Endodermal cell (in vitro differentiated cells): ENCODE measurements at regions not wholly inside any gene's neighbourhood (a gene's known extent, or its start where the extent isn't known, plus 50 kb on each side); places are given as distances from the start of the nearest gene placed in this dataset.

ENCODE experiments used
- DNase-seq: peaks from one replicate; pipeline ENCODE4 v3.0.0-alpha.2; 2017
- H3K27ac ChIP-seq: 2 replicates; pipeline ENCODE4 v1.5.1; 2013; ENCODE audit warnings: mild to moderate bottlenecking, low read depth, low read length, moderate library complexity
- H3K27me3 ChIP-seq: 2 replicates; pipeline ENCODE4 v1.6.1; 2013; ENCODE audit warnings: mild to moderate bottlenecking, low read length, moderate library complexity; ENCODE audit not compliant: insufficient read depth, control insufficient read depth, poor library complexity, severe bottlenecking
- H3K36me3 ChIP-seq: 2 replicates; pipeline ENCODE4 v1.7.0; 2013; ENCODE audit warnings: mild to moderate bottlenecking, low read length, moderate library complexity; ENCODE audit not compliant: control insufficient read depth, insufficient read depth
- H3K4me1 ChIP-seq: one replicate; pipeline ENCODE4 v1.7.0; 2013; ENCODE audit warnings: low read length; ENCODE audit not compliant: control insufficient read depth, insufficient read depth
- H3K4me3 ChIP-seq: 2 replicates; pipeline ENCODE4 v1.5.1; 2013; ENCODE audit warnings: mild to moderate bottlenecking, low read length, moderate library complexity
- H3K9ac ChIP-seq: 2 replicates; pipeline ENCODE4 v1.6.1; 2013; ENCODE audit warnings: mild to moderate bottlenecking, low read length, moderate library complexity; ENCODE audit not compliant: poor library complexity, severe bottlenecking; ENCODE audit errors: extremely low read depth
- H3K9me3 ChIP-seq: 2 replicates; pipeline ENCODE4 v1.6.1; 2013; ENCODE audit warnings: mild to moderate bottlenecking, low read length, moderate library complexity; ENCODE audit not compliant: control insufficient read depth
- H3K27ac Mint-ChIP-seq: 2 replicates; pipeline ENCODE4 v1.8.0; 2020; ENCODE audit warnings: mixed read lengths
- H3K27me3 Mint-ChIP-seq: 2 replicates; pipeline ENCODE4 v1.8.0; 2021; ENCODE audit warnings: mild to moderate bottlenecking, mixed read lengths; ENCODE audit not compliant: insufficient read depth
- H3K36me3 Mint-ChIP-seq: 2 replicates; pipeline ENCODE4 v1.8.0; 2020; ENCODE audit warnings: low read depth, mixed read lengths
- H3K4me1 Mint-ChIP-seq: 2 replicates; pipeline ENCODE4 v1.8.0; 2020; ENCODE audit warnings: mixed read lengths
- H3K4me3 Mint-ChIP-seq: 2 replicates; pipeline ENCODE4 v1.8.0; 2020; ENCODE audit warnings: mild to moderate bottlenecking, moderate library complexity, mixed read lengths
- H3K9me3 Mint-ChIP-seq: 2 replicates; pipeline ENCODE4 v1.8.0; 2020; ENCODE audit warnings: mild to moderate bottlenecking, mixed read lengths
- WGBS, 2 experiments: methylation state at CpG; one replicate each; pipeline versions ENCODE4 v1.1.5 to v1.1.7; 2013; ENCODE audit warnings: missing lambda C conversion rate in 2 of 2, mixed read lengths in 1 of 2; ENCODE audit not compliant: insufficient coverage in 1 of 2, insufficient read length in 1 of 2; 5-methylcytosine and 5-hydroxymethylcytosine counted together
- TF ChIP-seq, protein P1 (sequence below): fragments of 200-600 bp; sonication (generic); conservative IDR thresholded peaks from 2 replicates; pipeline ENCODE4 v1.5.0; 2021; ENCODE audit warnings: antibody characterized with exemption, mild to moderate bottlenecking

DNA sequence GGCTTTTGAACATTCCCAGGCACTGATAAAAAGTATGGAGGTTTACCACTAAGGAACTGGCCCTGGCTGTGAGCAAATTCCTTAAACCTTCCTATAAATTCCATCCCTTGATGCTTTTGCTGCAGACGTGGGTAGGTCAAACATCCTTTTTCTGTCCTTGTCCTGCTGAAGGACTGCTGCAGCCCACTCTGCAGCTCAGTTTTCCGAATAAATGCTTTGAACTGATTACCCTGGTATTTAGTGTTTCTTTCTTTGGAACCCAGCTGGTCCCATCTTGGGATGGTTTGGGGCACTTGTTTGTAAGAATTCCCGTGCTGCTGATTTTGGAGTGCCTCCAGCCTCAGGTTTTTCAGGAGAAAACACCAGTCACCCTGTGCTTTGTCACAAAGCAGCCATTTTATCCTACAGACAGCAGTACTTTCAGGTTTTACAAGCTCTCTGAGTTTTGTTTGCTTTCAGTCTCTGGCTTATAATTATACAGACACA, 815.9 kb downstream of the VGLL3 start:
- no peaks in the 10 kb centered on the region for H3K36me3 Mint-ChIP-seq
- no peak overlapping the region for H3K4me3 Mint-ChIP-seq
- 20 to 37% methylated on average over 1 to 3 of the region's 3 CpGs for WGBS, 2 experiments

DNA sequence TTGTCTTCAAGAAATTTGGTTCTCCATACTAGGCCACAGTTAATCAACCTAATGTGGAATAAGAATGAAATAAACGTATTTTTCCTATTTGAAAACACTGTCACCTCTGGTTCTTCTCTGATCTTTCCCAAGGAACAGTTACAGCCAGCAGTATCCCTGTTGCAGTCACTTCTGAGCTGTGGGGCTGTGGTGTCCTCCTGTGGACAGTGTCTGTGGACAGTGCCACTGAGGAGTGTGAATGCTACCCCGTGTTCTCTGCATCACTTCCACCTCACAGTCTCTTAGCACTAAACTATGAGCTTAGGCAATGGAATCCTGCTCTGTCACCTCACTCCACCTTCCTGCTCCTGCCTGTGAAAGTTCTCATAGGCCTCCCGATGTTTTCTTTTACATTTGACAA, 817.5 kb downstream of the VGLL3 start:
- H3K4me3 Mint-ChIP-seq, result no peak overlapping the region
- no peaks in the 10 kb centered on the region for H3K9me3 Mint-ChIP-seq
- 95 to 100% methylated on average over 2 to 3 of the region's 3 CpGs for WGBS, 2 experiments
- Histone ChIP-seq H3K27ac (no peak overlapping the region), H3K27me3 (no peaks in the 10 kb centered on the region), H3K9me3 (no peaks in the 10 kb centered on the region), H3K4me1 (peaks cover 8% of the 10 kb centered on the region), H3K9ac (no peak overlapping the region), H3K4me3 (no peak overlapping the region), H3K36me3 (no peaks in the 10 kb centered on the region)
- DNase-seq, result peak; percentile 48
- H3K4me1 Mint-ChIP-seq, result peaks cover 40% of the 10 kb centered on the region
- TF ChIP-seq, protein P1, sequence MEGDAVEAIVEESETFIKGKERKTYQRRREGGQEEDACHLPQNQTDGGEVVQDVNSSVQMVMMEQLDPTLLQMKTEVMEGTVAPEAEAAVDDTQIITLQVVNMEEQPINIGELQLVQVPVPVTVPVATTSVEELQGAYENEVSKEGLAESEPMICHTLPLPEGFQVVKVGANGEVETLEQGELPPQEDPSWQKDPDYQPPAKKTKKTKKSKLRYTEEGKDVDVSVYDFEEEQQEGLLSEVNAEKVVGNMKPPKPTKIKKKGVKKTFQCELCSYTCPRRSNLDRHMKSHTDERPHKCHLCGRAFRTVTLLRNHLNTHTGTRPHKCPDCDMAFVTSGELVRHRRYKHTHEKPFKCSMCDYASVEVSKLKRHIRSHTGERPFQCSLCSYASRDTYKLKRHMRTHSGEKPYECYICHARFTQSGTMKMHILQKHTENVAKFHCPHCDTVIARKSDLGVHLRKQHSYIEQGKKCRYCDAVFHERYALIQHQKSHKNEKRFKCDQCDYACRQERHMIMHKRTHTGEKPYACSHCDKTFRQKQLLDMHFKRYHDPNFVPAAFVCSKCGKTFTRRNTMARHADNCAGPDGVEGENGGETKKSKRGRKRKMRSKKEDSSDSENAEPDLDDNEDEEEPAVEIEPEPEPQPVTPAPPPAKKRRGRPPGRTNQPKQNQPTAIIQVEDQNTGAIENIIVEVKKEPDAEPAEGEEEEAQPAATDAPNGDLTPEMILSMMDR, result no peak
- no peaks in the 10 kb centered on the region for H3K27me3 Mint-ChIP-seq
- no peak overlapping the region for H3K27ac Mint-ChIP-seq
- H3K36me3 Mint-ChIP-seq, result no peaks in the 10 kb centered on the region

More for the DNA sequence above, 815.9 kb downstream of the VGLL3 start:
- H3K4me3 ChIP-seq, result no peak overlapping the region
- peak overlapping the region; percentile 94 for H3K27ac Mint-ChIP-seq
- H3K9ac ChIP-seq, result no peak overlapping the region
- no peaks in the 10 kb centered on the region for H3K27me3 ChIP-seq
- peaks cover 8% of the 10 kb centered on the region for H3K4me1 ChIP-seq
- H3K36me3 ChIP-seq, result no peaks in the 10 kb centered on the region
- H3K27ac ChIP-seq, result peak overlapping the region; percentile 54
- TF ChIP-seq, protein P1, result no peak
- peak; percentile 70 for DNase-seq
- H3K9me3 ChIP-seq, result no peaks in the 10 kb centered on the region
- no peaks in the 10 kb centered on the region for H3K9me3 Mint-ChIP-seq
- H3K4me1 Mint-ChIP-seq, result peaks cover 56% of the 10 kb centered on the region
- H3K27me3 Mint-ChIP-seq, result no peaks in the 10 kb centered on the region

DNA sequence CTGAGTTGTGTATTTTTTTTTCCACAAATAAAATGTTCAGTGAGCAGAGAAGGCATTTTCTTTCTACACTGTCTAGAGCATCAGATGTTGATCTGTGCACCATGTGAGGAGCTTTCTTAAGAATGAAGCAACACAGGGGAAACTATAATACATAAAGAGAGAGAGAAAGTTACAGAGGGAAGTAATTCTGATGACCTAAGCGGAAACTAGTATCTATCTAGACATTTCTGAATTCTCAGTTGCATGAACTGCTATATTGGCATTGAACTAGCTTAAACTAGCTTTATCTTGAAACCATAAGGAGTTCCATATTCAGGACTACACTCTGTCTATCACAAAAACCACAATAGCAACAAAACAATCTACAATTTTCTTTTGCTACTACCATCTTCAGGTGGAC, 822.4 kb downstream of the VGLL3 start:
- Mint-ChIP-seq H3K27me3 (no peaks in the 10 kb centered on the region), H3K4me3 (no peak overlapping the region), H3K9me3 (no peaks in the 10 kb centered on the region), H3K36me3 (no peaks in the 10 kb centered on the region), H3K27ac (no peak overlapping the region), H3K4me1 (peaks cover 2% of the 10 kb centered on the region)
- H3K9ac ChIP-seq, result no peak overlapping the region
- H3K27me3 ChIP-seq, result no peaks in the 10 kb centered on the region
- WGBS, 2 experiments, result 86 to 93% methylated on average over 1 of the region's 1 CpG
- TF ChIP-seq, protein P1, result no peak
- no peak for DNase-seq
- H3K27ac ChIP-seq, result no peak overlapping the region
- H3K36me3 ChIP-seq, result no peaks in the 10 kb centered on the region
- no peak overlapping the region for H3K4me3 ChIP-seq
- no peaks in the 10 kb centered on the region for H3K4me1 ChIP-seq
- no peaks in the 10 kb centered on the region for H3K9me3 ChIP-seq
